ENCODE measurements at regions not wholly inside any gene's neighbourhood (a gene's known extent, or its start where the extent isn't known, plus 50 kb on each side); places are given as distances from the start of the nearest gene placed in this dataset.

DNA sequence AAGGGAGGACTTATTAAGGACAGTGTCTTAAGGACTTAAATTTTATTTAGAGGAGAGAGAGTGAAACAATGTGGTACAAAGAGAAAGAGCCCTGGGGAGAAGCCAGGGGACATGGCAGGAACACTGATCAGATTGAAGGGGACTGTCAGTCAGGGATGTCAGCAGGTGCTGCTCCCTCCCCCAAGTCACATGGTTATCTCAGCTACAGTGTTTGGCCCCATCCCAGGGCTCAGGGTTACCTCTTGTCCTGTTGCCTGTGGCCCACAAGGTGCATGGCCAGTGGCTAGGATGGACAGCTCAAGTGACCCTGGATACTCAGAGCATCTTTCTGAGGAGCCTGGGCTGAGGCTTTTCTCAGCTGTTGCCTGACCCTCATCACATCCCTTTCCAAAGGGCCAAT is 325.9 kb upstream of the PODXL start:
- Histone ChIP-seq H3K4me3 (replicated peaks; ENCODE audit: insufficient read depth, low read length) (no peak overlapping the region), H3K27ac (replicated peaks) (no peak overlapping the region), H3K27me3 (ENCODE audit: insufficient read depth, poor library complexity, severe bottlenecking) (no peaks in the 10 kb centered on the region)
- TF ChIP-seq POLR2AphosphoS5 (IDR thresholded peaks at IDR 0.05; ENCODE audit: low read depth) (no peak), SPI1 (IDR thresholded peaks at IDR 0.05; ENCODE audit: borderline replicate concordance, low read depth) (no peak), GABPA (IDR thresholded peaks at IDR 0.05; ENCODE audit: low read depth) (no peak), REST (IDR thresholded peaks at IDR 0.05; ENCODE audit: insufficient replicate concordance, low read depth) (no peak)
- TF ChIP-seq, protein P1, sequence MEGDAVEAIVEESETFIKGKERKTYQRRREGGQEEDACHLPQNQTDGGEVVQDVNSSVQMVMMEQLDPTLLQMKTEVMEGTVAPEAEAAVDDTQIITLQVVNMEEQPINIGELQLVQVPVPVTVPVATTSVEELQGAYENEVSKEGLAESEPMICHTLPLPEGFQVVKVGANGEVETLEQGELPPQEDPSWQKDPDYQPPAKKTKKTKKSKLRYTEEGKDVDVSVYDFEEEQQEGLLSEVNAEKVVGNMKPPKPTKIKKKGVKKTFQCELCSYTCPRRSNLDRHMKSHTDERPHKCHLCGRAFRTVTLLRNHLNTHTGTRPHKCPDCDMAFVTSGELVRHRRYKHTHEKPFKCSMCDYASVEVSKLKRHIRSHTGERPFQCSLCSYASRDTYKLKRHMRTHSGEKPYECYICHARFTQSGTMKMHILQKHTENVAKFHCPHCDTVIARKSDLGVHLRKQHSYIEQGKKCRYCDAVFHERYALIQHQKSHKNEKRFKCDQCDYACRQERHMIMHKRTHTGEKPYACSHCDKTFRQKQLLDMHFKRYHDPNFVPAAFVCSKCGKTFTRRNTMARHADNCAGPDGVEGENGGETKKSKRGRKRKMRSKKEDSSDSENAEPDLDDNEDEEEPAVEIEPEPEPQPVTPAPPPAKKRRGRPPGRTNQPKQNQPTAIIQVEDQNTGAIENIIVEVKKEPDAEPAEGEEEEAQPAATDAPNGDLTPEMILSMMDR (IDR thresholded peaks at IDR 0.05; ENCODE audit: insufficient read depth, low read length): no peak
- DNase-seq (ENCODE audit: low read depth in 1 of 2, low spot score in 1 of 2): no peak

DNA sequence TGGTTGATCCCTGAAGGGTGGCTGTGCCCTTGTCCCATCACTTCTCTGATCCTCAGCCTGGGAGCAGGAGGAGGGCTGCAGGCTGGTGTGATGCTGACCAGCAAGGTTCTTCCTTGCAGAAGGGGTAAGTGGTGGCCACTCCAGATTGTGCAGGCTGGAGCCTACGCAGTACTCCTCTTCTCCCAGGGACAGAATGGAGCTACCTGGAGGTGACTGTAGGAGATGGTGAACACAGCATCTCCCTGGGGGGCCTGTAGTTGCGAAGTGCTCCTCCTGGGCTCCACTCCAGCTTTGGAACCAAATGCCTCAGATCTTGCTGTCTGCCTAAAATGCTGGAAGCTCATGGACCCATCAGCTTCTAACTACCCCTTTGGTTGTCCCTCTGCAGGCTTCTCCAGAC is 323.6 kb upstream of the PODXL start:
- Histone ChIP-seq H3K27me3 (ENCODE audit: insufficient read depth, poor library complexity, severe bottlenecking) (no peaks in the 10 kb centered on the region), H3K4me3 (replicated peaks; ENCODE audit: insufficient read depth, low read length) (no peak overlapping the region), H3K27ac (replicated peaks) (no peak overlapping the region)
- no peak for DNase-seq (ENCODE audit: low read depth in 1 of 2, low spot score in 1 of 2)
- TF ChIP-seq REST (IDR thresholded peaks at IDR 0.05; ENCODE audit: insufficient replicate concordance, low read depth) (no peak), POLR2AphosphoS5 (IDR thresholded peaks at IDR 0.05; ENCODE audit: low read depth) (no peak), GABPA (IDR thresholded peaks at IDR 0.05; ENCODE audit: low read depth) (no peak), SPI1 (IDR thresholded peaks at IDR 0.05; ENCODE audit: borderline replicate concordance, low read depth) (no peak)
- TF ChIP-seq, protein P1 (IDR thresholded peaks at IDR 0.05; ENCODE audit: insufficient read depth, low read length): no peak

GRCh38 chr7:131879424-131879823 is 323.0 kb upstream of the PODXL start:
- no peak for DNase-seq (ENCODE audit: low read depth in 1 of 2, low spot score in 1 of 2)
- H3K27ac ChIP-seq (replicated peaks): no peak overlapping the region
- H3K27me3 ChIP-seq (ENCODE audit: insufficient read depth, poor library complexity, severe bottlenecking): no peaks in the 10 kb centered on the region
- TF ChIP-seq, protein P1 (IDR thresholded peaks at IDR 0.05; ENCODE audit: insufficient read depth, low read length): no peak
- no peak for TF ChIP-seq GABPA (IDR thresholded peaks at IDR 0.05; ENCODE audit: low read depth)
- no peak overlapping the region for H3K4me3 ChIP-seq (replicated peaks; ENCODE audit: insufficient read depth, low read length)

- TF ChIP-seq, protein P1 (IDR thresholded peaks at IDR 0.05; ENCODE audit: insufficient read depth, low read length): no peak
- TF ChIP-seq GABPA (IDR thresholded peaks at IDR 0.05; ENCODE audit: low read depth) (no peak), SPI1 (IDR thresholded peaks at IDR 0.05; ENCODE audit: borderline replicate concordance, low read depth) (no peak), REST (IDR thresholded peaks at IDR 0.05; ENCODE audit: insufficient replicate concordance, low read depth) (no peak)
- Histone ChIP-seq H3K27ac (replicated peaks) (no peak overlapping the region), H3K27me3 (ENCODE audit: insufficient read depth, poor library complexity, severe bottlenecking) (no peaks in the 10 kb centered on the region), H3K4me3 (replicated peaks; ENCODE audit: insufficient read depth, low read length) (no peak overlapping the region)
- DNase-seq (ENCODE audit: low read depth in 1 of 2, low spot score in 1 of 2): no peak
These were observed 322.3 kb upstream of the PODXL start for GRCh38 chr7:131878777-131879176.
